Mesenteric fat pad (tissue), 1 donor: ENCODE measurements at regions not wholly inside any gene's neighbourhood (a gene's known extent, or its start where the extent isn't known, plus 50 kb on each side); places are given as distances from the start of the nearest gene placed in this dataset.
A peak's percentile ranks its signal among the peaks of the same experiment; 100 is the strongest.
"Not testable (repeated sequence)": the region's sequence is repeated elsewhere in the genome, so short reads cannot be mapped to it uniquely, and the experiment has no call there.

Experiments used
- DNase-seq: peaks from one replicate; pipeline ENCODE4 v3.0.0-alpha.2; 2020; ENCODE audit warnings: low spot score
- donor health status: DM: yes; HTN: yes; CAD: no.

- no peak for DNase-seq
Measured at GRCh38 chr11:44416776-44417175, 106.8 kb upstream of the ALX4 start.

GRCh38 chr11:44417731-44418455 is 108.0 kb upstream of the ALX4 start:
- peak; percentile 78 for DNase-seq

- no peak for DNase-seq
Measured at GRCh38 chr11:44418456-44418830, 108.5 kb upstream of the ALX4 start.

- peak; percentile 69 for DNase-seq
Measured at GRCh38 chr11:44421090-44421675, 111.2 kb upstream of the ALX4 start.

GRCh38 chr11:44423289-44423688 is 113.3 kb upstream of the ALX4 start:
- DNase-seq, result peak; percentile 53

GRCh38 chr11:44424841-44425240 is 114.9 kb upstream of the ALX4 start:
- no peak for DNase-seq

- peak; percentile 68 for DNase-seq
Measured at GRCh38 chr11:44426119-44426518, 116.2 kb upstream of the ALX4 start.

GRCh38 chr11:44426958-44427357 is 117.0 kb upstream of the ALX4 start:
- DNase-seq, result peak; percentile 81

GRCh38 chr11:44427432-44427831 is 117.5 kb upstream of the ALX4 start:
- DNase-seq, result no peak

GRCh38 chr11:44430140-44430539 is 120.2 kb upstream of the ALX4 start:
- DNase-seq, result no peak

- no peak for DNase-seq
Measured at GRCh38 chr11:44434191-44434590, 124.3 kb upstream of the ALX4 start.

GRCh38 chr11:44437122-44437521 is 127.2 kb upstream of the ALX4 start:
- DNase-seq, result no peak

GRCh38 chr11:44442893-44443673 is 122.4 kb upstream of the CD82 start:
- not testable (repeated sequence) for DNase-seq

GRCh38 chr11:44443836-44444769 is 121.4 kb upstream of the CD82 start:
- DNase-seq, result peak; percentile 67

GRCh38 chr11:44444770-44445321 is 120.6 kb upstream of the CD82 start:
- DNase-seq, result no peak

GRCh38 chr11:44445500-44446365 is 119.7 kb upstream of the CD82 start:
- peak; percentile 71 for DNase-seq

GRCh38 chr11:44446366-44446762 is 119.1 kb upstream of the CD82 start:
- DNase-seq, result no peak

- peak; percentile 73 for DNase-seq
Measured at GRCh38 chr11:44446996-44447771, 118.3 kb upstream of the CD82 start.

- DNase-seq, result peak; percentile 33
Measured at GRCh38 chr11:44450295-44450932, 115.0 kb upstream of the CD82 start.
